LNCaP clone FGC (cell line): ENCODE measurements at regions not wholly inside any gene's neighbourhood (a gene's known extent, or its start where the extent isn't known, plus 50 kb on each side); places are given as distances from the start of the nearest gene placed in this dataset.
A peak's percentile ranks its signal among the peaks of the same experiment; 100 is the strongest.

Experiments used
- DNase-seq: peaks from one replicate; pipeline ENCODE4 v3.0.0-alpha.2; 2011; ENCODE audit warnings: low read depth
- H3K4me3 ChIP-seq: 2 replicates; pipeline ENCODE4 v1.5.1; 2011; ENCODE audit warnings: mild to moderate bottlenecking, low read depth, low read length, control low read depth
- CTCF ChIP-seq: IDR thresholded peaks from 2 replicates; pipeline ENCODE4 v1.5.1; 2012; ENCODE audit warnings: mild to moderate bottlenecking; ENCODE audit not compliant: control insufficient read depth, insufficient read depth; ENCODE audit errors: extremely low read depth

GRCh38 chr3:164479978-164480377 lies 598.3 kb downstream of the SI start:
- TF ChIP-seq CTCF = no peak
- H3K4me3 ChIP-seq = no peak overlapping the region
- no peak for DNase-seq

DNA sequence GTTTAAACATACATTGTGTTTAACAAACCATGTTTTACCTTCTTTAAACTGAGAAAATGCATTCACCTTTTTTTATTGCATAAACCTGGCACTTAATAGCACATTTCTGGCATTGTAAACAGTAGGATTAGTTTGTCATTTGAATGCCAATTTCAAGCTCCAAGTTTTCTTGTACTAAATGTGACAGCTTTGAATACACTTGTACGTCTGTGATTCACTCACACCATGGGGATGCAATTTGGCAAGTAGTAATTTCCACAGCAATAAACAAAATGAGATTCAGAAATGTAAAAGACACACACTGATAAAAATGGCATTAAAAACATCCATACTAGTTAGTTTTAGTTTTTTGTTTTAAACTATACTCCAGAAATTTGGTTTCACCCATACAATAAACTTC lies 598.9 kb downstream of the SI start:
- peak; percentile 36 for DNase-seq
- no peak overlapping the region for H3K4me3 ChIP-seq
- TF ChIP-seq CTCF = no peak

GRCh38 chr3:164478323-164478722 lies 600.0 kb downstream of the SI start:
- no peak for TF ChIP-seq CTCF
- H3K4me3 ChIP-seq = no peak overlapping the region
- DNase-seq = no peak

DNA sequence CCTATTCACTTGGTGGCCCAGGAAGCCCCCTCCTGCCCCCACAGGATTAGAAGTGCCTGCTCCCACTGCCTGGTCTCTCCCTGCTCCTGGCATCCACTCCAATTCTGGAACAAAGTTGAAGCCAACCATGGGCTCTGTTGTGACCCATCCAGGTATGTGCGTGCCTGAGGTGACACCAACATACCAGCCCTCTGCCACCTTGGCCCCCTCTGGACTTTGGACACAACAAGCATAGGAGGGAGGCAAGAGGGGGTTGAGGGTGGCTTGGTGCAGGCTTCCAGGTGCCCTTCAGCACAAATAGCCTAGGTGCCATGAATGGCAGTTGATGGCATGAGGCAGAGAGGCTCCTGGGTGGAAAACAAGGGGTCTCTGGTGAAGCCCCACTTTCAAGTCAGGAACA lies 600.9 kb downstream of the SI start:
- no peak for DNase-seq
- no peak overlapping the region for H3K4me3 ChIP-seq
- no peak for TF ChIP-seq CTCF

DNA sequence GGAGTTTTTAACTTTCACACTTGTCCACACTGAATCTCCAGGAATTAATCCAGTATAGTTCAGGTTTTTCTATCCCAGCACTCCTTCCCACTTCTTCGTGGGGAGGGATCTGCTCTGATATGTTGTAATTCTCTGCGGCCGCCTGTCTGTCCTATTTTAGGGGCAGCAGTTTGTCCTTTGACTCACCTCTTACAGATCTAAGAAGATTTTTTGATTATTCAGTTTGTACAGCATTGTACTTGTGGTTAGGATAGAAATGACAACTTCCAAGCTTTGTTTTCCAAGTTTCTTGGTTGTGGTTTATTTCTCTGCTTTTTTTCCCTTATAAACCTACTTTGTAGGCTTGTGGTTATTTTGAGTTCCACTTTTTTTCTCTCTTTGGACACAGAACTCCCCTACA lies 601.7 kb downstream of the SI start:
- no peak for TF ChIP-seq CTCF
- H3K4me3 ChIP-seq = no peak overlapping the region
- no peak for DNase-seq

DNA sequence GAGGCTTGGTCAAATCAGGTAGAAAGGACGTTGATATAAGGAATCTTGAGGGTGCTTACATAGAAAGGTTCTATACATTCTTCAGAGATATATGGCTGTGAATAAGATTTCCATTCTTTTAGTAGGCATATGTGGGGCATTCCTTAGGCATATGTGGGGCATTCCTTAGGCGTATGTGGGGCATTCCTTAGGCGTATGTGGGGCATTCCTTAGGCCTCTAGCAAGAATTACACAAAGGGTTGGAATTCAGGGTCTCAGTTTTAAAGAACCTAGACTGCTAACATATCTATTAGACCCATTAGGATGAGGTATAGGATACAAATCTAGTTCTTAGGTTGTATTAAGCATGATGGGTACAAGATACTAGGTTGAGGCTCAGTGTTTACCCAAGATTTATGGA lies 607.8 kb downstream of the SI start:
- no peak for DNase-seq
- H3K4me3 ChIP-seq = no peak overlapping the region
- TF ChIP-seq CTCF = no peak

- no peak for TF ChIP-seq CTCF
- H3K4me3 ChIP-seq = no peak overlapping the region
- DNase-seq = no peak
These were observed 610.2 kb downstream of the SI start for GRCh38 chr3:164468055-164468454.
